Naive thymus-derived CD8-positive, alpha-beta T cell (primary cell): ENCODE measurements at regions not wholly inside any gene's neighbourhood (a gene's known extent, or its start where the extent isn't known, plus 50 kb on each side); places are given as distances from the start of the nearest gene placed in this dataset.
"Not testable (repeated sequence)": the region's sequence is repeated elsewhere in the genome, so short reads cannot be mapped to it uniquely, and the experiment has no call there.

Source experiments
- ATAC-seq, 2 donors: fragments of 150-1000 bp; cut with Tn5 transposase in 1 of 2; sonication (Bioruptor Pico), chemical (Tn5 transposase) in 1 of 2; 1 replicate in 1 of 2; 2 replicates in 1 of 2; pipeline ENCODE4 v1.10.0; 2021; ENCODE audit warnings: mild to moderate bottlenecking in 2 of 2, moderate library complexity in 2 of 2
- POLR2A ChIA-PET: fragments of 350-600 bp; sonication (Branson Sonifier 250); formaldehyde crosslinking; loops from one replicate; lab custom pipeline; 2021; ENCODE audit warnings: antibody characterized with exemption; lab: Charles Lee
- DNase-seq, 10 donors: peaks; one replicate each; pipeline versions ENCODE4 v3.0.0 to v3.0.0-alpha.2; 2020 to 2022
- H3K27ac Mint-ChIP-seq, 10 donors: one replicate each; pipeline ENCODE4 v1.8.0; 2020 to 2022; ENCODE audit warnings: mild to moderate bottlenecking in 10 of 10, mixed read lengths in 10 of 10, moderate library complexity in 4 of 10, inconsistent platforms in 1 of 10
- H3K27me3 Mint-ChIP-seq, 5 donors: one replicate each; pipeline ENCODE4 v1.8.0; 2021 to 2022; ENCODE audit warnings: mixed read lengths in 5 of 5
- H3K36me3 Mint-ChIP-seq, 3 donors: one replicate each; pipeline ENCODE4 v1.8.0; 2020 to 2022; ENCODE audit warnings: mixed read lengths in 3 of 3, mild to moderate bottlenecking in 2 of 3, inconsistent platforms in 1 of 3
- H3K4me1 Mint-ChIP-seq, 4 donors: one replicate each; pipeline ENCODE4 v1.8.0; 2021 to 2022; ENCODE audit warnings: mixed read lengths in 4 of 4
- H3K4me3 Mint-ChIP-seq, 10 donors: one replicate each; pipeline ENCODE4 v1.8.0; 2020 to 2022; ENCODE audit warnings: mild to moderate bottlenecking in 10 of 10, mixed read lengths in 10 of 10, moderate library complexity in 6 of 10, inconsistent platforms in 1 of 10
- H3K9me3 Mint-ChIP-seq, 9 donors: one replicate each; pipeline ENCODE4 v1.8.0; 2020 to 2022; ENCODE audit warnings: mixed read lengths in 9 of 9, mild to moderate bottlenecking in 3 of 9, inconsistent platforms in 1 of 9, moderate library complexity in 1 of 9

- H3K27ac Mint-ChIP-seq, POLR2A ChIA-PET, H3K9me3 Mint-ChIP-seq, H3K36me3 Mint-ChIP-seq, H3K4me3 Mint-ChIP-seq, H3K4me1 Mint-ChIP-seq: not testable (repeated sequence)
- peaks cover 12 to 39% (median 23%) of the 10 kb centered on the region in 5 donors for H3K27me3 Mint-ChIP-seq
- DNase-seq: peak in 2 of 10 donors; percentile 7 to 16
- peak in 1 of 2 donors; percentile 45 for ATAC-seq
Measured at GRCh38 chr4:74505355-74505978, 60.5 kb downstream of the AREG start.

- H3K36me3 Mint-ChIP-seq, POLR2A ChIA-PET, H3K4me1 Mint-ChIP-seq, ATAC-seq, H3K4me3 Mint-ChIP-seq, H3K27ac Mint-ChIP-seq, DNase-seq, H3K9me3 Mint-ChIP-seq: not testable (repeated sequence)
- peaks cover 9 to 38% (median 15%) of the 10 kb centered on the region in 5 donors for H3K27me3 Mint-ChIP-seq
Measured at GRCh38 chr4:74509363-74509762, 64.4 kb downstream of the AREG start.

- H3K27me3 Mint-ChIP-seq: peaks cover 0 to 15% (median 2%) of the 10 kb centered on the region in 5 donors
- H3K4me3 Mint-ChIP-seq: no peak overlapping the region
- DNase-seq: no peak
- H3K4me1 Mint-ChIP-seq: no peaks in the 10 kb centered on the region
- no peaks in the 10 kb centered on the region for H3K36me3 Mint-ChIP-seq
- H3K27ac Mint-ChIP-seq: no peak overlapping the region
- H3K9me3 Mint-ChIP-seq: peaks cover 0 to 2% (median 0%) of the 10 kb centered on the region in 9 donors
- POLR2A ChIA-PET: no interaction called here
- ATAC-seq: no peak
Measured at GRCh38 chr4:74516303-74516702, 71.4 kb downstream of the AREG start.

- POLR2A ChIA-PET: no interaction called here
- Mint-ChIP-seq H3K27me3 (peaks cover 0 to 9% (median 2%) of the 10 kb centered on the region in 5 donors), H3K9me3 (no peaks in the 10 kb centered on the region), H3K4me3 (no peak overlapping the region), H3K27ac (no peak overlapping the region), H3K36me3 (no peaks in the 10 kb centered on the region), H3K4me1 (no peaks in the 10 kb centered on the region)
- DNase-seq (no peak), ATAC-seq (no peak)
Measured at GRCh38 chr4:74517996-74518395, 73.1 kb downstream of the AREG start.

- H3K36me3 Mint-ChIP-seq: no peaks in the 10 kb centered on the region
- DNase-seq: no peak
- H3K27me3 Mint-ChIP-seq: peaks cover 0 to 9% (median 2%) of the 10 kb centered on the region in 5 donors
- H3K9me3 Mint-ChIP-seq: no peaks in the 10 kb centered on the region
- no peak for ATAC-seq
- no peak overlapping the region for H3K4me3 Mint-ChIP-seq
- POLR2A ChIA-PET: no interaction called here
- no peaks in the 10 kb centered on the region for H3K4me1 Mint-ChIP-seq
- no peak overlapping the region for H3K27ac Mint-ChIP-seq
Measured at GRCh38 chr4:74522251-74522991, 77.5 kb downstream of the AREG start.

- no peak for ATAC-seq
- Mint-ChIP-seq H3K4me3 (no peak overlapping the region), H3K36me3 (no peaks in the 10 kb centered on the region), H3K4me1 (no peaks in the 10 kb centered on the region), H3K27ac (no peak overlapping the region), H3K27me3 (peaks cover 0 to 9% (median 2%) of the 10 kb centered on the region in 5 donors), H3K9me3 (no peaks in the 10 kb centered on the region)
- DNase-seq: no peak
- POLR2A ChIA-PET: no interaction called here
Measured at GRCh38 chr4:74523096-74523495, 78.2 kb downstream of the AREG start.

- no peak for ATAC-seq
- POLR2A ChIA-PET: no interaction called here
- H3K27me3 Mint-ChIP-seq: peaks cover 0 to 4% (median 2%) of the 10 kb centered on the region in 5 donors
- H3K4me1 Mint-ChIP-seq: no peaks in the 10 kb centered on the region
- no peak for DNase-seq
- H3K36me3 Mint-ChIP-seq: no peaks in the 10 kb centered on the region
- no peak overlapping the region for H3K27ac Mint-ChIP-seq
- no peaks in the 10 kb centered on the region for H3K9me3 Mint-ChIP-seq
- no peak overlapping the region for H3K4me3 Mint-ChIP-seq
Measured at GRCh38 chr4:74524985-74525384, 80.0 kb downstream of the AREG start.

GRCh38 chr4:74527049-74527448 is 82.1 kb downstream of the AREG start:
- Mint-ChIP-seq H3K4me1 (no peaks in the 10 kb centered on the region), H3K9me3 (no peaks in the 10 kb centered on the region), H3K27me3 (peaks cover 0 to 9% (median 3%) of the 10 kb centered on the region in 5 donors), H3K4me3 (no peak overlapping the region), H3K27ac (no peak overlapping the region), H3K36me3 (no peaks in the 10 kb centered on the region)
- POLR2A ChIA-PET: no interaction called here
- ATAC-seq (no peak), DNase-seq (no peak)

- H3K27me3 Mint-ChIP-seq: peaks cover 0 to 18% (median 3%) of the 10 kb centered on the region in 5 donors
- H3K4me3 Mint-ChIP-seq: no peak overlapping the region
- no peaks in the 10 kb centered on the region for H3K9me3 Mint-ChIP-seq
- DNase-seq (no peak), ATAC-seq (no peak)
- H3K27ac Mint-ChIP-seq: no peak overlapping the region
- H3K36me3 Mint-ChIP-seq: no peaks in the 10 kb centered on the region
- POLR2A ChIA-PET: no interaction called here
- H3K4me1 Mint-ChIP-seq: no peaks in the 10 kb centered on the region
Measured at GRCh38 chr4:74528178-74528577, 83.2 kb downstream of the AREG start.

- Mint-ChIP-seq H3K4me1 (no peaks in the 10 kb centered on the region), H3K9me3 (no peaks in the 10 kb centered on the region), H3K27me3 (peaks cover 0 to 18% (median 3%) of the 10 kb centered on the region in 5 donors), H3K27ac (no peak overlapping the region), H3K36me3 (no peaks in the 10 kb centered on the region), H3K4me3 (no peak overlapping the region)
- ATAC-seq: no peak
- POLR2A ChIA-PET: no interaction called here
- DNase-seq: no peak
Measured at GRCh38 chr4:74529284-74530041, 84.5 kb downstream of the AREG start.

- POLR2A ChIA-PET: no interaction called here
- no peaks in the 10 kb centered on the region for H3K9me3 Mint-ChIP-seq
- ATAC-seq (peak; percentile 68 to 72), DNase-seq (peak in 3 of 10 donors; percentile 19 to 33 (median 25))
- H3K36me3 Mint-ChIP-seq: no peaks in the 10 kb centered on the region
- peaks cover 0 to 21% (median 3%) of the 10 kb centered on the region in 5 donors for H3K27me3 Mint-ChIP-seq
- H3K27ac Mint-ChIP-seq: no peak overlapping the region
- no peaks in the 10 kb centered on the region for H3K4me1 Mint-ChIP-seq
- H3K4me3 Mint-ChIP-seq: no peak overlapping the region
Measured at GRCh38 chr4:74531963-74532794, 87.2 kb downstream of the AREG start.

GRCh38 chr4:74534121-74534520 is 89.2 kb downstream of the AREG start:
- POLR2A ChIA-PET: no interaction called here

More at GRCh38 chr4:74534121-74534520, 89.2 kb downstream of the AREG start:
- no peak overlapping the region for H3K27ac Mint-ChIP-seq
- H3K4me3 Mint-ChIP-seq: no peak overlapping the region
- H3K9me3 Mint-ChIP-seq: no peaks in the 10 kb centered on the region
- no peaks in the 10 kb centered on the region for H3K36me3 Mint-ChIP-seq
- peaks cover 0 to 31% (median 6%) of the 10 kb centered on the region in 5 donors for H3K27me3 Mint-ChIP-seq
- no peak for ATAC-seq
- no peak for DNase-seq
- H3K4me1 Mint-ChIP-seq: no peaks in the 10 kb centered on the region
